Breast epithelium (tissue), 3 donors: ENCODE measurements at regions not wholly inside any gene's neighbourhood (a gene's known extent, or its start where the extent isn't known, plus 50 kb on each side); places are given as distances from the start of the nearest gene placed in this dataset.

Experiments
- POLR2A ChIP-seq: fragments of 450-650 bp; IDR thresholded peaks from one replicate; pipeline ENCODE4 v1.6.1; 2016; ENCODE audit warnings: antibody characterized with exemption, mild to moderate bottlenecking, moderate library complexity
- TF ChIP-seq, protein P1 (sequence below), 3 donors: fragments of 450-650 bp; IDR thresholded peaks; one replicate each; pipeline ENCODE4 v1.5.1; 2016 to 2017; ENCODE audit warnings: antibody characterized with exemption in 3 of 3, mild to moderate bottlenecking in 3 of 3, moderate library complexity in 3 of 3

DNA sequence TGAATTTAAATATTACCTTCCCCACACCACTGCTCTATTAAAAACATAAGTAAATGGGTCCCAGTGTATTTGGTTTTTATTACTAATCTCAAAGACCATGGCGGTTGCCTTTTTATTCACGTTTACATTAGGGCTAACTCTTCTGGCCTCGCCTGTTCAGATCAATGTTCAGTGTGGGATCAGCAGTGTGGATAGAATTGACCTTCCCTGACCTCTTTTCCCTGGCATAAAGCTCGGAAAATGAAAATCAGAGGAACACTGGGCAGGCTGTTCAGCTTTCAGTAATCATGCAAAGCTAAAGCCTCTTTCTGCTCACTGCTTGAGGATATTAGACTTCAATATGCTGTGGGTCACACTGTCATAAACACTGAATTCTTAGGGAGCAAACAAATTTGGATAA is 422.6 kb upstream of the ONECUT1 start:
- TF ChIP-seq, protein P1, sequence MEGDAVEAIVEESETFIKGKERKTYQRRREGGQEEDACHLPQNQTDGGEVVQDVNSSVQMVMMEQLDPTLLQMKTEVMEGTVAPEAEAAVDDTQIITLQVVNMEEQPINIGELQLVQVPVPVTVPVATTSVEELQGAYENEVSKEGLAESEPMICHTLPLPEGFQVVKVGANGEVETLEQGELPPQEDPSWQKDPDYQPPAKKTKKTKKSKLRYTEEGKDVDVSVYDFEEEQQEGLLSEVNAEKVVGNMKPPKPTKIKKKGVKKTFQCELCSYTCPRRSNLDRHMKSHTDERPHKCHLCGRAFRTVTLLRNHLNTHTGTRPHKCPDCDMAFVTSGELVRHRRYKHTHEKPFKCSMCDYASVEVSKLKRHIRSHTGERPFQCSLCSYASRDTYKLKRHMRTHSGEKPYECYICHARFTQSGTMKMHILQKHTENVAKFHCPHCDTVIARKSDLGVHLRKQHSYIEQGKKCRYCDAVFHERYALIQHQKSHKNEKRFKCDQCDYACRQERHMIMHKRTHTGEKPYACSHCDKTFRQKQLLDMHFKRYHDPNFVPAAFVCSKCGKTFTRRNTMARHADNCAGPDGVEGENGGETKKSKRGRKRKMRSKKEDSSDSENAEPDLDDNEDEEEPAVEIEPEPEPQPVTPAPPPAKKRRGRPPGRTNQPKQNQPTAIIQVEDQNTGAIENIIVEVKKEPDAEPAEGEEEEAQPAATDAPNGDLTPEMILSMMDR (IDR thresholded peaks at IDR 0.05) = no peak
- TF ChIP-seq POLR2A = no peak
